ENCODE measurements at regions not wholly inside any gene's neighbourhood (a gene's known extent, or its start where the extent isn't known, plus 50 kb on each side); places are given as distances from the start of the nearest gene placed in this dataset.
"Not testable (repeated sequence)": the region's sequence is repeated elsewhere in the genome, so short reads cannot be mapped to it uniquely, and the experiment has no call there.

DNA sequence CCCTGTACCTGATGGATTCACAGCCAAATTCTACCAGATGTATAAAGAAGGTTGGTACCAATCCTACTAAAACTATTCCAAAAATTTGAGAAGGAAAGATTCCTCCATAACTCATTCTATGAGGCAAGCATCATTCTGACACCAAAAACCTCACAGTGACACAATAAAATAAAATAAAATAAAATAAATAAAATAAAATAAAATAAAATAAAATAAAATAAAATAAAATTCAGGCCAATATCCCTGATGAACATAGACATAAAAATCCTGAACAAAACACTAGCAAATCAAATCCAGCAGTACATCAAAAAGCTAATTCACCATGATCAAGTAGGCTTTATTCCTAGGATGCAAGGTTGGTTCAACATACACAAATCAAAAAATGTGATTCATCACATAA, 108.1 kb downstream of the PROX1 start:
- not testable (repeated sequence) for DNase-seq

DNA sequence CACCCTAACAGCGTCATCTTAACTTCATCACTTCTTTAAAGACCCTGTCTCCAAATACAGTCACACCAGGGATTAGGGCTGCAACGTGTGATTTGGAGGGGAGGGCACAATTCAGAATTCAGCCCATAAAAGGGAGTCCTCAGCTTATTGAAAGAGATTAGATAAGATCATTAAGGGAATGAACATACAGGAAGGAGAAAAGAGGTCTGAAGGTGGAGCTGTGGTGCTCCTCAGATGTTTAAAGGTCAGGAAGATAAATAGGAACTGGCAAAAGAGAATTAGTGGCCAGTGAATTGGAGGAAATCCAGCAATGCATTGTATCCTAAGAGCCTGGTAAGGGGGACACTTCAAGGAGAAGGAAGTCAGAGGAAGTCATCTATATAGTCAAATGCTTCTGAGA, 113.5 kb downstream of the PROX1 start:
- DNase-seq = no peak

DNA sequence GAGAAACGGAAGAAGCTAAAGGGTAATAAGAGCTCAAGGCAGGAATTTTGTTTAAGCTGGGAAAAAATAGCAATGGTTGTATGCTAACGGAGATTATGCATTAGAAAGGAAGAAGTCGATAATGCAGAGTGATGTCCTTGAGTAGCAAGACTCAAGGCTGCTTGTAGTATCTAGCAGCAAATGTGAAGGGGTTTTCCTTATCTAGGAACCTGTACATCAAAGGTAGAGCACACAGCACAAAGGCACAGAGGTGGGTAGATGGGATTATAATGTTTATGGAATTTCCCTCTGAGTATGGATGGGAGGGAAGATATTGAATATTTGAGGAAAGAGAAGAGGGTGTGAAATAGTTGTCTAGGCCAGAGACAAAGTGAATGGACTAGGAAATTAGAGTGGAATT, 114.1 kb downstream of the PROX1 start:
- no peak for DNase-seq

DNA sequence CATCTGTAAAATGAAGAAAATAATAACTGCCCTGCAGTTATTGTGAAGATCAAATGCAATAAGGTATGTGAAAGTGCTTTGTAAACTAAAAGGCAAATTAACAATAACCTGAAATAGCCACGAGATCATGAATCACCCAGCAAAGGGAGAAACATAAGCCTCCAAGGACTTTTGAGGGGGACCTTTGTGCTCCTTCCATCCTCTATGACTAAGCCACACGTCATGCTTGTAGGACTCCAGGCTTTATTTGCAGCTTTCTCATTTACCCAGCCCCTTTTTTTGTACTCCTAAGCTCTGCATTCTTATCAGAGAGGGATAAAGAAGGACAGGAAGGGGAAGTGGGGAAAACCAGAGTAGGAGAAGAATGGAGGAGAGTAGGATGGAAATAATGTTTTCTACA, 115.1 kb downstream of the PROX1 start:
- no peak for DNase-seq

DNA sequence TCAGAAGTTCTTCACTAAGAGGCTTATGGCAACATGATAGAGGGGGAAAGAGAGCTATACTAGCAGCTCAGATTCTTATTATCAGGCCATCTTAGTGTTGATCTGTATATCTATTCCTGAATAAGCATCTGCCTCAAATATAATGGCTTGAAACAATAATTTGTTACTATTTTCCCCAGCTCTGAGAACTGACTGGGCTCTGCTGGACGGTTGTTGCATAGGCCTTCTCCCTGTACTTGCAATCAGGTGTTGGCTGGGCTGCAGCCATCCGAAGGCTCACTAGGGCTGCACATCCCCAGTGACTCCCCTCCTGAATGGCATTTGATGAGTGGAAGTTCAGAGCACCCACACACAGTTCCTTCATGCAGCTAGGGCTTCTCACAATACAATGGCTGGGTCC, 116.0 kb downstream of the PROX1 start:
- no peak for DNase-seq

DNA sequence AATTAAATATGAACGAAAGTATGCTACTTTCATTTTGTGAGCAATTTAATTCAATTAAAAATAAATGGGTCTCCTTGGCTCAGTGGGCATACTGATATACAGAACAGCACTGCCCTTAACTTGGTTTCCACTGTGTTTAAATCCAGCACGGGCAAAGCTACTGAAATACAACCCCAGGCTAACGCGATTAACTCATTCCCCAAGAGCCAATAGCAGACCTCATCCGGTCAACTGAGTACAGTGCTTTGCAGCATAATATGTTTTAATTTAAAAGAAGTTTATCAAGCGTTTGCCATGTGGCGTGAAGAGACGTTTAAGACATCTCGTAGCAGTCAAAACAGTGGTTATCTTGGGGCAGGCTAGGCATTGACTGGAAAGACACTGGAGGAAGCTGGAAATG, 118.6 kb downstream of the PROX1 start:
- DNase-seq = no peak

DNA sequence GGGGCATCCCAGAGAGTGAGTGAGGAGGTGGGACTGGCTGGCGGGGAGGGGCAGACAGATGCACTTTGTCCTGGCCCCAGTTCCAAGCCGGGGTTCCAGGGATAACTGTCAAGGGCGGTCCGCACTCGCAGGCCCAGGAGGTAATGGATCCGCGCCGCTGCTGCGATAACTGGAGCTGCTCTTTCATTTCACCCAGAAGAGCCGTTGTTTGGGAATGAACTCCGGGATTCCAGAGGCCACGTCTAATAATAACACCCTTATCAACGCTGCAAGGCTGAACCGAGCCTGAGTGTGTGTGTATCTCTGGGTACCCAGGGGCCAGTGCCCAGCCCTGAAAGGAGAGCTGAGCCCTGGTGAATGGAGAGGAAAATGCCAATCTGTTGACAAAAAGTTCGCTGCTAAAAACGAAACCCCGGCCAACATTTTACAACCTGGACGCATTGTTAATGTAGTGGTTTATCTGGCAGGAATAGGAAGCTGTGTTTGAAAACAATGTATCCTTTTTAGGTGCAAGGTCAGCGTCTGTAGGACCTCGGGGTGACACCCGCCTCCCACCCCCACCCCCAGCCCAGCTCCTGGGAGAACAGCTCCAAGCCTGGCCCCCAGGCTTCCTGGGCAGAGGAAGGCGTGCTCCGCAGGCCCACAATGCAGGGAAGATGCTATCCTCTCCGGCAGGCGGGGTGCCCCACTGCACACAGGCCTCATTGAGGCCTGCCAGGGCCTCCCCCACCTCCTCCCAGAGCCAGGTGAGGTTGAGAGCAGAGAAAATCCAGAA, 119.7 kb downstream of the PROX1 start:
- DNase-seq = no peak

DNA sequence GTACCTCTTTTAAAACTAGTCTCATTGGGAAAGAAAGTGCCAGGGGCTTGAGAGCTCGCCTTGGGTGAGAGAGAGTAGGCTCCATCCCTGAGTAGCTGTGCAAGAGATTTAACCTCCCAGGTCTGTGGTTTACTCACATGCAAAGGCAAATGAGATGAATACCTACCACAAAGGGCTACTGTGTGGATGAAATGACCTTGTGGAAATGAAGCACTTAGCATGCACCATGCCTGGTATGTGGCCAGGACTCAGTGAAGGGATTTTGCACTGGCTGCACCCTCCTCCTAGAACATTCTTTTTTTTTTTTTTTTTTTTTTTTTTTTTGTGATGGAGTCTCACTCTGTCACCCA, 120.3 kb downstream of the PROX1 start:
- DNase-seq = no peak

DNA sequence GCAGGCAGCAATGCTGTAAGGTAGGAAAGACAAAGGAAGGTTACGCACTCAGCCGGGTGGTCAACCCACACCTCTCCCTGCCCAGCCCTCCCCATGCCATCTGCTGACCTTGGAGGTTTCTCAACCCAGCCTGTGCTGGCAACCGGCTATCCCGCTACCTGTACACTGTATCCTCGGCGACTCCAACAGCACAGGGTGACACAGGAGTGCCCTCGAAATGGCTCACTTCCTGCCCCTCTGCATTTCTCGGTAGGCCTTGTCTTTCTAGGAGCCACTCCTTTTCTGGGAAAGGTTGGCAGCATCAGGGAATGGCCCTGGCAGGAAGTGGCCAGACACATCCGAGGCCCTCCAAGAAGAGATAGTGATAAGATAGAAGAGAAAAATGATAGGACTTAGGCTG, 124.0 kb downstream of the PROX1 start:
- DNase-seq = no peak

DNA sequence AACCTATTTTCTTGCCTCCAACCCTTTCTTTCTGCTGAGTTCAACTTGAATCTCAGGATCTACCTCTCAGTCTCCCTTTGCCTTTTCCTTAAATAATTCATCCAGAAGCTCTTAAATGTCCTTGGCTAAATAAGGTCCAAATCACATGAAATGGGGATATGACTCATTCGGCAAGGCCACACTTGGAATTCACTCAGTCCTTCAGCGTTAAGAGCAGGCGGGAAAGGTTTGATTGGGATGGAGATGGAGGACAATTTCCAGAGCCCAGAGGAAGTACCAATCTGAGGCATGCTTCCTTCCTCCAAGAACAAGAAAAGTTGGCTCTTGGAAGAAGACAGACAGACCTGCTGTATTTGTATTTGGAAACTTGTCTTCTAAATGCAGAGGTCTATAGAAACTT, 128.5 kb downstream of the PROX1 start:
- no peak for DNase-seq

DNA sequence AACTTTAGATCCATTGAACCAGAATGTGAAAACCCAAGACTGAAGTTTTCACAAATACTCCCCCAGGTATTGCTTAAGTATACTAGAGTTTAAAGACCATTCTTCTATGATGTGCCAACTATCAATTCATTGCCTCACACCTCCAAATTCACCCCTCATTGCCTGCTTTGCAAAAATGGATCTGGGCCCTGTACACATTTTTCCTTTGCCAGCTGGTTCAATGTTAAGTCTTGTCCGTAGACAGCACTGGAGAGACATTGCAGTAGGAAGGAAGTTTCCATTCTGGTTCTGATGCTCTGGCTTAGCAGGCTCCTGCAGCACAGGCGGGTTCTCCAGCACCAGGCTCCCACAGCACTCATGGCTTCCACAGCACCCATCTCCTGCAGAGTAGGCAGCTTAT, 130.0 kb downstream of the PROX1 start:
- no peak for DNase-seq

DNA sequence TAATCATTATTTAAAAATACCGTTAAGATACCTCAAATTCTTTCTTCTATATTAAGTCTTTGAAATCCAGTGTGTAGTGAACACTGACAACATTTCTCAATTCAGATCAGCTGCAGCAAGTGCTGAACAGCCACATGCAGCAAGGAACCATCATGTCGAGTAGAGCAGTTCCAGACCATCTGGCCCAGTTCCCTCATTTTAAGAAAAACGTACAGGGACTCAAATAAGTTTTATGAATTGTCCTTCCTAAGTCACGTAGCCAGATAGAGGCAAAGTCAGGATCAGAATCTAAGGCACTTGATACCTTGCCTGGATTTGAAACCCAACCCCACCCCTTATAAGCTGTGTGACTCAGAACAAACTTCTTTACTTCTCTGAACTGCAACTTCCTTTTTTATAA, 132.4 kb downstream of the PROX1 start:
- no peak for DNase-seq

DNA sequence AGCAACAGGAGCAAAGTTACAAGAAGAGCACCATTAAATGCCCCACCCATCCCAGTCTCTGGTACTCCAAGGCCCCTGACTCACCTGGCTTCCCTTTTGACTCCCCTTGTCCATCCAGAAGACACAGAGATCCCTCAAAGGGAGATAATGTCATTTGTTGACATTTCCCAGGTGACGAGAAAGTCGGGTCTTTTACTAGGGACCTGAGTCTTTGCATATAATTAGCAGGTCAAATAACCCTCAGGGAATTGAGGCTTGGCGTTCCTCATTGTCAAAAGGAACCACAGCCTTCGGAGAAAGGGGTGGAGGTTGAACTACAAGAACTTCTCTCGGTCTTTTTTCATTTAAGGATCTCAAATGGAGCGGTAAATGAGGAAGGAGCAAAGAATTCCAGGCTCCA, 133.2 kb downstream of the PROX1 start:
- DNase-seq = no peak

DNA sequence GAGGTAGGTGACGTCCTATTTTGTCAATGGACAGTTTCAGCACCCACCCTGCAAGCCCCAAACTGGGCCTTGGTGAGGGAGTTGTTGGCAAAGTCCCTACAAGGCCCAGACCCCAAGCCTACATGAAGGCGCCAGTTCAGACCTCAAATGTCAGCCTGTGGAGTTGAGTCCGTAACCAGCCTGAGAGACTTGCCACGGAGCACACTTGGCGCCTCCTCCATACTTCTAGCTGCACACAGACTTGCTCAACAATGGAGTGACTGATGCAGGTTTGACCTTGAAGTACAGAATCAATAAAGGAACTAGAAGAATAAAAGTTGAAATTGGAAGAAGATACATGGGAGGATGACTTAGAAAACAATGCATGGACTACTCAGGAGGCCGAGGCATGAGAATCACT, 134.3 kb downstream of the PROX1 start:
- no peak for DNase-seq

DNA sequence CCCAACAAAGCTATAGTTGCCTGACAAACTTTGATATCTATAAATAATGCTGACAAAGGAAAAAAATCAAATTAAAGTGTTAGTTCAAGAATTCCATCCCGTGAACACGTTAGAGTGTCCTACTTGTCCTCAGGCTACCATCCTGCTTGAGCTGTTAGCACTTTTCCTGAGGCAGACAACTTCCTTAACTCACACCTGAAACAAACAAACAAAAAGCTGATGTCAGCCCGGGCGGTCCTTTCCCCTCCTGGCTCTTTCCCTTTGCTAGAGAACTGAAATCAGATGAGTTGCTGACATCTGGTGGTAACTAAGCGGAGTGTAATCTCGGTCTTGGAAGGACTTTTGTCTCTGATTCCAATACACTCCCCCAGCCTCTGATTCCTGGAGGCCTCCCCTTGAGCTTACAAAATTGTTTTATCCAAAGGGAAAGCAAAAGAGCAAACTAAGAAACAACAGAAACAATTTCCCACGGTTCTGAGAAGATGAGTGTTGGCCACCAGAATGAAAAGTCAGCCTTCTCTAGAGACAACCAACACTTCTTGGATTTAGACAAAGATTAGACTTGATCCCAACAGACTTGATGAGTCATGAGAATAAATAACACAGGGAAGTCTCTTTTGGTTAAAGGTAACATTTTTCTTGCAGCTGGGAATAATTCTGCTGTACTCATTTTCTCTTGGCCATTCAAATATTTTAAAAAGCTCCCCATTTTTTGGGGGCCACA, 135.4 kb downstream of the PROX1 start:
- peak; percentile 38 for DNase-seq

DNA sequence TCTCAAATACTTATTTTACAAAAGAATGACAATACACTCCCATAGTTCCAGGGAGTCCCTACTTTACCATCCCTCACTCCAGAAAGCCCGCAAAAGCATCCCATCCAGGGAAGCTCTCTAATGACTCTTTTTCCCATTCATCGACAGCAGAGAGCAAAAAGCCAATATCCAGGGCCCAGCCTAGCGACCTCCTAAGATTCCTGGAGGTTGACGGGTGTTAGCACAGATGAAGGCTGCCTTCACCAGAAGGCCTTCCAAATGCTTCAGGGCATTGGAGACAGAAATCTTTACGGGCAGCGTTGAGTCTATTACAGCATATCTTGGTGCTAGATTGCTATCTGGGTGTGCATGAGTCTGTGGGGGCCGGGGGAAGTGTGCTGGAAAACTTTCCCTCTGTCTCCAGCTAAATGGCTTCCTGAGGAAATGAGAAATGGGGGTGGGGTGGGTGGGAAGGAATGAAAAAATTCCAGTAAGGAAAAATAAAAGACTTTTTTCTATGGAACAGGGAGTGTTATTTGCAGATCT, 136.6 kb downstream of the PROX1 start:
- no peak for DNase-seq

DNA sequence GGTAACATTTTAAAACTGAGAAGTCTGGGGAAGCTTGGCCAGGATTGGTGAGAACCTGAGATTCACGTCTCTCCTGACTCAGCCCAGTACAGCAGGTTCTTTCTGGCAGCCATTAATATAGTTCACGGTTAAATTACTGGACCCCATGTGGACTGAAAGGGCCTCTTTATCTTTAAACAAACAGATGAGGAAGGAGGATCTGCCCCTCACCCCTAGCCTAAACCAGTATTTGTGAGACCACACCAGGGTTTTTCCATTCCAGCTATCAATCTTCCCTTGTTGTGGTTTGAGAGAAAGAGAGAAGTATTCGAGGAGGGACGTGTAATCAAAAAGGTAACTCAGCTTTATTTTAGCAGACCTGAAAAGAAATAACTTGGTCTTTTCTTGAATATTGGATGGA, 137.1 kb downstream of the PROX1 start:
- no peak for DNase-seq

DNA sequence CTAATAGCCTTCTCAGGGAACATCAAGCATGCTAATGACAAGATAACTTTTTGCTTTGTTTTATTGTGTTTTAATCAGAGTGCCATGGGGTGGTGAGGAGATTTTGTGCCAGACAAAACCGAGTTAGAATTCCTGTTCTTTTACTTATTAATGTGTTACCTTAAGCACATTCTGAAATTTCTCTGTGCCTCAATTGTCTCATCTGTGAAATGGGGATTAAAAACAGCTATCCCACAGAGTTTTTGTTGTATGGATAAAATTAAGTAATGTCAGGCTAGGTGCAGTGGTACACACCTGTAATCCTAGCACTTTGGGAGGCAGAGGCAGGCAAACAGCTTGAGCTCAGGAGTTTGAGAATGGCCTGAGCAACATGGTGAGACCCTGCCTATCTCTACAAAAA, 138.0 kb downstream of the PROX1 start:
- no peak for DNase-seq

DNA sequence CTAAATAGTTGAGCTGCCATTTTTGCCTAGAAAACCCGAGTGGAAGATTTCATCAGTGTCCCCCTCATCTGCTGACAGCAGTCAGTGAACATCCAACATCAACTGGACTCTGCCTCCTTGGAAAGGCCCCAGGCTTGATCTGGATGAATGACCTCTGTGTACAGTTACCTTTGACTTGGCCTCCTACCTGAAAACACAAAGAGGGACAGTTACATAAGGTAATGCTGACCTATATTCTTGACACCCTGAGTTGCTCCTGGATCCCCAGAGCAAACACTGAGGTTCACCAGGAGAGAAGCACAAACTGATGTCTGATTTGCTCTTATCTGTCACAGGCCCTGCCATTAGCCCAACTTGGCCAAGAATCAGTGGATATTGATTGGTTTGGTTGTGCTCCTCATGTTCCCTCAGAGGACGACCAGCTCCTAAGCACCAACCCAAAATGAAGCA, 138.9 kb downstream of the PROX1 start:
- DNase-seq = no peak

DNA sequence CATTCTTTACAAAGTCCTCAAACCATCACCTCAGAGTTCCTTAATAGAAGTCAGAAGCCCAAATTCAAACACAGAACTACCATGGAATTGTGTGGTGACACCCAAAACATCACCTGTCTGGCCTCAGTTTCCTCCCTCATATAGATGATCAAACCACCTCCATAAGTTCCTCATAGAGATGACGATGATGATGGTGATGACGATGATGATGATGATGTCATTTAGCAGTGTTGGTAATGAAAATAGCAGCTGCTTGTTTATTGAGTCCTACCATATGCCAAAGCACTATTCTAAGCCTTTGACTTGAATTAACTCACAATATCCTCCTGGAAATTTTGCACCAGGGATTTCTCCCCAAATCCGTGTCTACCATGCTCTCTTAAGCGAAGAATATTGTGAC, 139.9 kb downstream of the PROX1 start:
- no peak for DNase-seq

DNA sequence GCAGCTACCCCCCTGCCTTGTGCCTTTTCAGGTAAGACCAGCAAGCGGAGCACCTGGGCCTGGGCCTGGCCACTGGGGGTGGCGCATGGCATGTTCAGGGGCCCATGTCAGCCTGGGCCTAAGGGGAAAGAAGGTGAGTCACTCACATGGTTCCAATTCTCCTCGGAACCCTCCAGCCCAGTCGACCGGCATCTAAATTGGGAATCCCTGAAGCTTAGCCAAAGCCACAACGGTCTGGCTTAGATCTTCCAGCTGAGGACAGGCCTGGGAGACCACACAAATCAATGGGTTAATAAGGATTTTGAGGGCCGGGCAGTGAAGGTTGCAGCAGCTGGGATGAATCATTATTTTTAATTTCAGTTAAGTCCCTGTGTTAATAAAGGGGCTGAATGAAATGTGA, 145.1 kb upstream of the SMYD2 start:
- no peak for DNase-seq

DNA sequence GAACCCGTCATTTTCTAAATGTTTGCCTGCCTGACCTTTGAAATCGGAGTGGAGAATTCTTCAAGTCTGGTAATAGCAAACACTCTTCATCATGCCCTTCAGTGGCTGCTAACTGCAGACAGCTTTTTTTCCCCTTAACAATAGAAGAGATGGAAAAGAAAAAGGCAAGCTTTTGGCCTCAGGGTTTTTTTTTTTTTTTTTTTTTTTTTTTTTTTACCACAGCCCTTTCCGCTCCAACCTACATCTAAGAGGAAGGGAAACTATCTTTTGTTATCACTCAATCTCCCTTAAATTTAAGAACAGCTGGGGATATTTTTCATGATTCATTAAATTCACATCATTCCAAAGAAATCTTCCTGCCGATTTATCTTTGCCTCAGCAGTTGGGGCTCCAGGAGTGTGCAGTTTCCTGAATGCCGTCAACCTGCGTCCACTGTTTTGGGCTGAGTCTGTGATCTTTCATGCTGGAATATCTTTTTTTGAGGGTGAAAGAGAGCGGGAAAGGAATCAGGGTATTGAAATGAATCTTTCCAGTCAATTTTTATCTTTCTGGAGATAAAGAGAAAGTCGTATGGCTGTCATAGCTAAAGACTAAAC, 144.5 kb upstream of the SMYD2 start:
- no peak for DNase-seq

DNA sequence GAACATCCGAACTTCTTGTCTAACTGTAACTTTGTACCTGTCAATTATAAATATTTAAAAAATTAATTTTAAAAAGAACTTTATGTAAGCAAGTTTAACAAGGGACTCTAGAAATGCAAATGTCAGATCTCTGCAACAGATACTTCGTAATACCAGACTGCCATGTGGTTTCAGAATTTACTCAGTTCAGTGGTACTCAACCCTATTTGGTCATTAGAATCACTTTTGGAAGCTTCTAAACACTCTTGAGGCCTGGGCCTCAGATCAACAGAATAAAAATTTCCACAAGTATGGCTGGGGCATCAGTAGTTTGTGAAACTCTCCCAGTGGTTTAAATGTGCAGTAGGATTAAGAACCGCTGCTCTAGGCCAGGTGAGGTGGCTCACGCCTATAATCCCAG, 139.5 kb upstream of the SMYD2 start:
- DNase-seq = no peak

All from 8988T (cell line).